Neural progenitor cell (in vitro differentiated cells): ENCODE measurements at regions not wholly inside any gene's neighbourhood (a gene's known extent, or its start where the extent isn't known, plus 50 kb on each side); places are given as distances from the start of the nearest gene placed in this dataset.

Source experiments
- EZH2 ChIP-seq: fragments of 200-600 bp; sonication (generic); IDR thresholded peaks from 2 replicates; pipeline ENCODE4 v1.6.1; 2017; ENCODE audit warnings: antibody characterized with exemption, mild to moderate bottlenecking, moderate library complexity
- TF ChIP-seq, protein P1 (sequence below): fragments of 200-600 bp; sonication (generic); IDR thresholded peaks from 2 replicates; pipeline ENCODE4 v1.5.1; 2017; ENCODE audit warnings: antibody characterized with exemption, mild to moderate bottlenecking

DNA sequence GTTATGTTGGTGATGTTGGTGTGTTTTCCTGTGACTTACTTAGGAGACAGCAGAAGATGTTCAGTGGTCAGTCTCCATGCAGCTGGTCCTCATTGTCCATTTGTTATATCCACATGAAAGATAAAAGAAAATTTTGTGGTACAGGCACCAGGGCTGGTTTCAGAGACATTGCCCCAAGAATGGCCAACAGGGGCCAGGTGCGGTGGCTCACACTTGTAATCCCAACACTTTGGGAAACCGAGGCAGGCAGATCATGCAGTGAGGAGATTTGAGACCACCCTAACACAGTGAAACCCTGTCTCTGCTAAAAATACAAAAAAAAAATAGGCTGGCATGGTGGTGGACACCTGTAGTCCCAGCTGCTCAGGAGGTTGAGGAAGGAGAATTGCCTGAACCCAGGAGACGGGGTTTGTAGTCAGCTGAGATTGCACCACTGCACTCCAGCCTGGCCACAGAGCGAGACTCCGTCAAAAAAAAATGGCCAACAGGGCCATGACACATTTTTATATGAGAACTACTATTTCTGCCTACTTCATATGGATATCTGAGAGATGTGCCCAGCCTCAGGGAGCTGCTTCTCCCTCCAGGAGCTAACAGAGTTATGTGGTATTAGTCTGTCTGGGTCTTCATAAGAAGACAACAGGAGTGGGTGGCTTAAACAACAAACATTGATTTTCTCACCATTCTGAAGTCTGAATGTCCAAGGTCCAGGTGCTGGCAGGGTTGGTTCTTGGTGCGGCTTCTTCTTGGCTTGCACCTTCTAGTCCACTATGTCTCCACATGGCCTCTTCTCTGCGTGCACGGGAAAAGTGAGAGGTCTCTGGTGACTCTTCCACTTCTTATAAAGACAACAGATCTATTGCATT, 821.7 kb downstream of the TMEM121 start:
- TF ChIP-seq, protein P1, sequence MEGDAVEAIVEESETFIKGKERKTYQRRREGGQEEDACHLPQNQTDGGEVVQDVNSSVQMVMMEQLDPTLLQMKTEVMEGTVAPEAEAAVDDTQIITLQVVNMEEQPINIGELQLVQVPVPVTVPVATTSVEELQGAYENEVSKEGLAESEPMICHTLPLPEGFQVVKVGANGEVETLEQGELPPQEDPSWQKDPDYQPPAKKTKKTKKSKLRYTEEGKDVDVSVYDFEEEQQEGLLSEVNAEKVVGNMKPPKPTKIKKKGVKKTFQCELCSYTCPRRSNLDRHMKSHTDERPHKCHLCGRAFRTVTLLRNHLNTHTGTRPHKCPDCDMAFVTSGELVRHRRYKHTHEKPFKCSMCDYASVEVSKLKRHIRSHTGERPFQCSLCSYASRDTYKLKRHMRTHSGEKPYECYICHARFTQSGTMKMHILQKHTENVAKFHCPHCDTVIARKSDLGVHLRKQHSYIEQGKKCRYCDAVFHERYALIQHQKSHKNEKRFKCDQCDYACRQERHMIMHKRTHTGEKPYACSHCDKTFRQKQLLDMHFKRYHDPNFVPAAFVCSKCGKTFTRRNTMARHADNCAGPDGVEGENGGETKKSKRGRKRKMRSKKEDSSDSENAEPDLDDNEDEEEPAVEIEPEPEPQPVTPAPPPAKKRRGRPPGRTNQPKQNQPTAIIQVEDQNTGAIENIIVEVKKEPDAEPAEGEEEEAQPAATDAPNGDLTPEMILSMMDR: no peak
- TF ChIP-seq EZH2: no peak
